DMS153 (cell line): ENCODE measurements at regions not wholly inside any gene's neighbourhood (a gene's known extent, or its start where the extent isn't known, plus 50 kb on each side); places are given as distances from the start of the nearest gene placed in this dataset.

Source experiments
- DNase-seq: peaks from one replicate; lab custom pipeline; 2025; lab: John Stamatoyannopoulos, UW

GRCh38 chr21:25375675-25376074 lies 231.6 kb downstream of the MRPL39 start:
- DNase-seq: no peak

DNA sequence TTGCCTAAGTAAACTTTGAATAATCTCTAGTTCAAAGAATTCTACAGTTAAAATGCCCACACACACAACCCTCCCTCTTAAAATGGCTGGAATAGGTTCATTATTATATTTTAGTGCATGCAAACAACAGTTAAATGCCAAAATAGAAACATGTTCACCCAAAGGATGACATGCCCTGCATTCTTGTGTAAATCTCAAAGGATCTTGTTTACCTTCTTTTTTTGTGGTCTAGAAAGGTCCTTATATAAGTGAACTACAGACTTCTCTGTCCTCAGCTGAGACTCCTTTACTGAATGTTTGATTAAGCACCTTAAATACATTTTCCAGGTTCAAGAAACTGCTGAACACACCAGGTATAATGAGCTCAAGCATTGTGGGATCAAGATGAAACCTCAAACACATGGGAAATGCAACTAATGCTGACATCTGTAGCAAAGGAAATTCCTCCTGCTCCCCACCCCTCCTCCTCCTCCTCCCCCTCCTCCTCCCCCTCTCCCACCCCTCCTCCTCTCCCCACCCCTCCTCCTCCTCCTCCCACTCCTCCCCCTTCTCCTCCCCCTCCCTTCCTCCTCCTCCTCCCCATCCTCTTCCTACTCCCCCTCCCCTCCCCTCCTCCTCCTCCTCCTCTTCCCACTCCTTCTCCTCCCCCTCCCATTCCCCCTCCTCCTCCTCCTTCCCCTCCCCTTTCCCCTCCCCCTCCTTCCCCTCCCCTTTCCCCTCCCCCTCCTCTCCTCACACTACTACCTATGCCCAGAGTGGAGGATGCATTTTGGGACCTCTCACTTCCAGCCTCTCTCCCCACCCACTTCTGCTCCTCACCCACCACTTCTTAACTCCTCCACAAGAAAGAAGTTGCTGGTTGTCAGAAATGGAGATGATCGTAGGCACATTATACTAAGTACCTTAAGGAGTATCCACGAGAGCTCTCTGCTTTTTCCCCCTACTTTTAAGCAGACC lies 233.9 kb downstream of the MRPL39 start:
- no peak for DNase-seq

- no peak for DNase-seq
Observed at GRCh38 chr21:25371841-25372425, 235.3 kb downstream of the MRPL39 start.

DNA sequence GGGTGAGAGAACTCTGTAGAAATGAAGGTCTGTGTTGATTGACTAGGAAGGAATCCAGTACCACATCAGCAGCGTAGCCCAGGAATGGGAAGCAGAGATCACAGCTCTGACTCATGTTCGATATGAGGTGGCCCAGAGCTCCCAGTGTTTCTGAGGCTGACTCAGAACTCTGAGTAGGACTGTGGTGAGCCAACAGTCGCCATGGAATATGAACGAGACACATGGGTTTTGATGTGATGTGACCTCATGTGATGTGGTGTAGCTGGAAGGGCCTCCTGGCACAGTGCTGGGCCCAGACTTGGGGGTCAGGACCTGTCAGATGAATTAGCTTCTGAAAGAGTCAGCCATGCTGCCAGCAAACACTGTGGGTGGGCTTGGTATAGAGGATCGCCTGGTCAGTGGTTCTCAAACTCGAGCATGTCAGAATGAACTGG lies 237.0 kb downstream of the MRPL39 start:
- no peak for DNase-seq

GRCh38 chr21:25369524-25370300 lies 237.6 kb downstream of the MRPL39 start:
- no peak for DNase-seq

GRCh38 chr21:25368531-25368930 lies 238.8 kb downstream of the MRPL39 start:
- DNase-seq: no peak

DNA sequence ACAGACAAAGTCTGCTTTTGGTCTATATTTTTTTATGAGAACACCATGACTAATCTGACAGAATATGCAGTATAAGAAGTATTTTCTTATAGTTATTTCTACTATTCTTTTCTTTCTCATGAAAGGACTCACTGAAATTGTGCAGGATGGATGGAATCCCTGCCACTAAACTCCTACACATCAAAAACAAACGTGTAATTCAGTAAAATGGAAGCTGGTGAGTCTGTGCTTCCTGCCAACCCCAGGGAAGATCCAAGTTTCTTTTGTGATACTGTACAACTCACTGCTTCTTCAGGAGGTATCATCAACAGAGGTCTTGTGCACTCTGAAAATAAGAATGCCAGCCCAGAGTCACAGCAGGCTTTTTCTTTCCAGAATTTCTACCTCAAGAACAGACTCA lies 241.2 kb downstream of the MRPL39 start:
- DNase-seq: no peak

DNA sequence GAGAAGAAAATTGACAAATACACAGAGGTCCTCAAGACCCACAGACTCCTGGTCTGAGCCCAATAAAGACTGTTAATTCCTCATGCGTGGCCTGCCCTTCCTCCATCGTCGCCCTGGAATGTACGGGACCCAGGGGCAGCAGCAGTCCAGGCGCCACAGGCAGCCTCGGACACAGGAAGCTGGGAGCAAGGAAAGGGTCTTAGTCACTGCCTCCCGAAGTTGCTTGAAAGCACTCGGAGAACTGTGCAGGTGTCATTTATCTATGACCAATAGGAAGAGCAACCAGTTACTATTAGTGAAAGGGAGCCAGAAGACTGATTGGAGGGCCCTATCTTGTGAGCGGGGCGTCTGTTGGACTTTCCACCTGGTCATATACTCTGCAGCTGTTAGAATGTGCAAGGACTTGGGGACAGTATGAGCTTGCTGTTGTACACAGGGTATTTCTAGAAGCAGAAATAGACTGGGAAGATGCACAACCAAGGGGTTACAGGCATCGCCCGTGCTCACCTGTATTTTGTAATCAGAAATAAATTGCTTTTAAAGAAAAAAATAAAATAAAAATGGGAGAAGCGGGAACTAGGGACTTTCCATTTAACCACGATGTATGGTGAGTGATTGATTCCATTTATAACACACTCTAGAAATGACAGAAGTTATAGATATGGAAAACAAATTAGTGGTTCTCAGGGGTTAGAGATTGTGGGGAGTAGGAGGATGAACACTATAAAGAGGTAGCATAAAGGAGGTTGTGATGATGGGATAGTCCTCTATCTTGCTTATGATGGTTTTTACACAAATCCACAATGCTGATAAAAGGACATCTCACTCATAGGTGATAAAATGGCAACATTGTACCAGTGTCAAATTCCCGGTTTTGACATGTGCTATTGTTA lies 244.7 kb downstream of the MRPL39 start:
- no peak for DNase-seq

GRCh38 chr21:25361765-25362164 lies 245.5 kb downstream of the MRPL39 start:
- DNase-seq: no peak

- no peak for DNase-seq
Observed at GRCh38 chr21:25361097-25361496, 246.2 kb downstream of the MRPL39 start.

DNA sequence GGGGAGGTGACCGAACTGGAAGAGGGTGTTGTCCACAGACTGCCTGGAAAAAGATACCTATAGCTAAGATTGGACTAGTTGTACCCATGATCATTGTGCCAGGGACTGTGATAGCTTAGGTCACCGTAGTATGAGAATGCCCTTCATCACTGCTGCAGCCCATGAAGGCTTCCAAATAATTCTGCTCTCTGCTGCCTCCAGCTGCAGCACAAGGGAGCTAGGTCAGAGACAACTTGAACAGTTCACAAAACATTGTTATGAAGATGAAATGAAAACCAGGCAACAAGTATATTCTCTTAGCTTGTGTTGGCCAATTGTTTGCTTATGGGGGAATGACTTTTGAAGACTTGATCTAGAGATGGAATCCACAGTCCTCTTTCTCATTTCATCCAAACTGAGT lies 246.7 kb downstream of the MRPL39 start:
- no peak for DNase-seq

- DNase-seq: no peak
Observed at GRCh38 chr21:25359724-25360123, 247.6 kb downstream of the MRPL39 start.

DNA sequence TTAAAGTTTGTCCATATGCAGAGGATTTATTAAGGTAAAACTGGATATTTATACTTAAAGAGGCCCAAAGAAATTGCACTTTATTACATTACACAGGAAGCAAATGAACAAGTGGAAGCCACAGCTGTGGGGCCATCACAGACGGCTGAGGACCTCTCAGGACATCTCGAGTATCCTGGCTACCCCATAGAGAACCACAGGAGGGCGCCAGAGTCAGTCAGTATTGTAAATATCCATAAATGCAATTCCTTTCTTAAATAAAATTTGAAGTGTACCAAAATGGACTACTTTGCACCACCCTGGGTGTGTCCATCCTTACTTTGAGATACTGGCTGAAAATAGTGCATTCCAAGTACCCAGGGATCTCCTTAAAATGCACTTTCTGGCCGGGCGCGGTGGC lies 257.2 kb downstream of the MRPL39 start:
- DNase-seq: no peak

GRCh38 chr21:25343774-25344545 lies 263.3 kb downstream of the MRPL39 start:
- DNase-seq: no peak

DNA sequence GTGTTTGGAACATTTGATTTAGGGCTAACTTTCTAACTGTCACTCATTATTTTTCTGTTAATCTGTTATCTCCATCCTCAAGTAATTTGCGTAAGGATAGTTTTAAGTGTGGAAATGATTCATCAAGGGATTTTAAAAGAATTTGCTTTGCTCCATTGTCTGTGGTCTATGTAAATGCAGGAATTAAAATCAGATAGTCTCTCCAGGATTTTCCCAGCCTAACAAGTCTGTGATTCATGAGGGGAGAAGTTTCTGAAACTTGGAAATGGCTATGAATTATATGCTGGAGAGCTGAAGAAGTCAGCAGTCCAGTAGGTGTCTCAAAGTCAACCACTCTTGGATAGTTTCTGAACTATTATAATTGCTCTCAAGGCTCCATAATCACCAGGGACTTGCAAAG lies 264.5 kb downstream of the MRPL39 start:
- DNase-seq: no peak

DNA sequence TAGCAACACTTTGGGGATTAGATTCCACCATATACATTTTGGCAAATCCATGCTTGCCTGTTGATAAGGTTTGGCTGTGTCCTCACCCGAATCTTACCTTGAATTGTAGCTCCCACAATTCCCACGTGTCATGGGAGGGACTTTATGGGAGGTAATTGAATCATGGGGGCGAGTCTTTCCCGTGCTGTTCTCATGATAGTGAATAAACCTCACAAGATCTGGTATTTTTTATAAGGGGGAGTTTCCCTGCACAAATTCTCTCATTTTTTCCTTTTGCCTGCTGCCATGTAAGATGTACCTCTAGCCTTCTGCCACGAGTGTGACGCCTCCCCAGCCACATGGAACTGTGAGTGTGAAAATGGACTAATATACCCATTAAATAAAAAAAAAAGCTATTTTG lies 265.3 kb downstream of the MRPL39 start:
- no peak for DNase-seq

DNA sequence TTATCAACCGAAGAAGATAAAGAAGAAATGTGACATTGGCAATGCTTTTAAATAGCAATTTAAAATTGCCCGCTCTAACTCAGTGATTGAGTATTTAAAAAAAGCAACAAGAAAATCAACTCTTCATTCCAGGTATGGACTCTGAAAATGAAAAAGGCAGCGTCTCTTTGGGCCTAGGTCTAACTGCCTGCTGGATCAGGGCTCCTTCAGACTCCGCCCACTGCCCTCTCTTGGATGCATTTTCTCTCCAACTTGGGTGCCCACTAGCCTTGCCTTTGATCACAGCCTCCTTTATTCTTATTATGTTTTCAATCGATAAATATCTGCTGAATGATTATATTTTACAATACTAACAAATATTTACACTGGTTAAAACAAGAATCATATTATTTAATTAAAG lies 268.9 kb downstream of the MRPL39 start:
- DNase-seq: no peak

DNA sequence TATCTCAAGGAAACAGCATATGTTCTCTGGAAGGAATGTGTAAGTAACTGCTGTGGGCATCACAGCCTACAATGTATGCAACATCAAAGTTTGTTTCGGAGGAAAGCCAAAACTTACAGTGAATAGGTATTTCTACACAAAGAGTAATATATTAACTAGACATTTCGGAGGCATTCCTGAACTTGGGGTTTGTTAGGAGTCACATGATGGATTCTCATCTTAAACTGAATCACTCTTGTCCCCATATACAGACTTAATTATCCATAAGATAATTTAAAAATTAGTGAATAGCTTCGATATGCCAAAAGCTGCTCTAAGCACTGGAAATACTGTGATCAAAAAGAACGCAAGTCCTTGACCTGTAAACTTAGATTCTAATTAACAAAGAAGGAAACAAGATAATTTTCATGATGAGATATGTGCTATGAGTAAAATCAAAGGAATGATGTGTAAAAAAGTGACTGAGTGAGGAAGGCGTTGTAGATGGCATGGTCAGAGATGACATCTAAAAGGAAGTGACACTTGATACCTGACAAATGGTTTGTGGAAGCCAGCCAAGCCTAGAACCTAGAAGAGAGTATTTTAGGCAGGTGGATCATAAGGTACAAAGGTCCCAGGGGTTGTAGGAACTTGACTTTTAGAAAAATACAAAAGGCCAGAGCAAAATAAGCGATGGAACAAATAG lies 273.1 kb downstream of the MRPL39 start:
- DNase-seq: no peak

DNA sequence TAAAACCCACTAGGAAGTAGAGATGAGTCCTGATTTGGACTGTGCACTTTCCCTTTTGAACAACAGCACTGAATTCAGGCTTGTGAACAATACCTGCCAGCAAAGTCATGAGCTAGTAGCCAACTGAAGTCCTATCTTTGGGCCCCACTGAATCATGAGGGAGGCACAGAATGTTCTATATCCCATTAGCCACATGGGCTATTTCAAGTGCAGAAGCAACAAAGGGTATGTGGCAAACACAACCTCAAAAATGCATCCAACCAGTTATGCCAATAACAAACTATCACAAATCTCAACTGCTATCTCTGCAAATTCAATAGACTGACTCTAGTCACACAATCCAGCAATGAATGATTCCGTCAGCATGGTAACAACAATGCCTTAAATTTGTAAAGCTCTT lies 276.0 kb downstream of the MRPL39 start:
- DNase-seq: no peak

DNA sequence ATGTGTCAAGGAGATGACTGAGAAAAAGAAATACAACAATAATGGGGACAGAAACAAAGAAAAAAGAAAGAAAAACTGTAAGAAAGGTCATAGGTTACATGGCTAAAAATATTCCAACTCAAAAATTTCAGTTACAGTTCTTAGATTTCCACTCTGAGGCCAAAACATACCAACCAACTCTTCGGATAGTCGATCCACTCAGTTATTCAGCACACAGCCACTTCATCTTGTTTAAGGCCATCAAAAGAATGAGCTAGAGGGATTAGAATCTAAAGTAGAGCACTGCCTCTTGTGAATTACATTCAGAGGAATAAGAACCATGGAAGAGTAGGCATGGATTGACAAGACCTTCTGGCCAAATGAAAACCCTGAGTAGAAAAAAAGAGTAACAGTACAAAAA lies 277.0 kb downstream of the MRPL39 start:
- no peak for DNase-seq
